NOMO-1 (cell line): ENCODE measurements at regions not wholly inside any gene's neighbourhood (a gene's known extent, or its start where the extent isn't known, plus 50 kb on each side); places are given as distances from the start of the nearest gene placed in this dataset.
"Not testable (repeated sequence)": the region's sequence is repeated elsewhere in the genome, so short reads cannot be mapped to it uniquely, and the experiment has no call there.

Experiments used
- DNase-seq, 2 experiments: peaks; one replicate each; lab custom pipeline; 2025; ENCODE audit not compliant: unreplicated experiment in 2 of 2; lab: John Stamatoyannopoulos, UW

GRCh38 chr20:22939181-22939580, 95.9 kb upstream of the SSTR4 start:
- DNase-seq, result no peak

GRCh38 chr20:22940350-22940749, 94.8 kb upstream of the SSTR4 start:
- DNase-seq, result no peak

GRCh38 chr20:22941550-22941949, 93.6 kb upstream of the SSTR4 start:
- no peak for DNase-seq

- no peak for DNase-seq
Observed at GRCh38 chr20:22942742-22943141, 92.4 kb upstream of the SSTR4 start.

- DNase-seq, result no peak
Observed at GRCh38 chr20:22944062-22944461, 91.0 kb upstream of the SSTR4 start.

- DNase-seq, result no peak
Observed at GRCh38 chr20:22944936-22945335, 90.2 kb upstream of the SSTR4 start.

- no peak for DNase-seq
Observed at GRCh38 chr20:22946596-22946995, 88.5 kb upstream of the SSTR4 start.

GRCh38 chr20:22949331-22950109, 85.6 kb upstream of the SSTR4 start:
- DNase-seq, result no peak

GRCh38 chr20:22951966-22952365, 83.1 kb upstream of the SSTR4 start:
- DNase-seq, result no peak

GRCh38 chr20:22954661-22955060, 80.5 kb upstream of the SSTR4 start:
- no peak for DNase-seq

- no peak for DNase-seq
Observed at GRCh38 chr20:22958390-22958789, 76.7 kb upstream of the SSTR4 start.

GRCh38 chr20:22962567-22963439, 72.3 kb upstream of the SSTR4 start:
- no peak for DNase-seq

GRCh38 chr20:22963581-22963980, 71.5 kb upstream of the SSTR4 start:
- no peak for DNase-seq

GRCh38 chr20:22966787-22967464, 68.2 kb upstream of the SSTR4 start:
- DNase-seq, result no peak

- DNase-seq, result not testable (repeated sequence)
Observed at GRCh38 chr20:22967706-22968105, 67.4 kb upstream of the SSTR4 start.

- not testable (repeated sequence) for DNase-seq
Observed at GRCh38 chr20:22969031-22969430, 66.1 kb upstream of the SSTR4 start.

GRCh38 chr20:22971077-22971476, 64.0 kb upstream of the SSTR4 start:
- DNase-seq, result not testable (repeated sequence)

- DNase-seq, result no peak
Observed at GRCh38 chr20:22974354-22974753, 60.8 kb upstream of the SSTR4 start.

- no peak for DNase-seq
Observed at GRCh38 chr20:22977047-22977785, 57.9 kb upstream of the SSTR4 start.

- DNase-seq, result no peak
Observed at GRCh38 chr20:22984008-22984407, 51.1 kb upstream of the SSTR4 start.

GRCh38 chr20:22984606-22985005, 50.5 kb upstream of the SSTR4 start:
- no peak for DNase-seq
